ENCODE measurements at regions not wholly inside any gene's neighbourhood (a gene's known extent, or its start where the extent isn't known, plus 50 kb on each side); places are given as distances from the start of the nearest gene placed in this dataset.

GRCh38 chr4:53866055-53866454 is 198.3 kb downstream of the CHIC2 start:
- Histone ChIP-seq H3K9me3 (ENCODE audit: low read length) (no peaks in the 10 kb centered on the region), H3K4me3 (ENCODE audit: low read length) (no peak overlapping the region), H3K4me2 (ENCODE audit: low read length) (no peak overlapping the region), H3K27ac (ENCODE audit: low read length) (no peak overlapping the region), H4K20me1 (ENCODE audit: insufficient read depth) (no peaks in the 10 kb centered on the region), H3K27me3 (ENCODE audit: insufficient read depth, low read depth, low read length) (no peaks in the 10 kb centered on the region), H3K9ac (ENCODE audit: low read length) (no peak overlapping the region), H3K36me3 (ENCODE audit: insufficient read depth, low read length) (no peaks in the 10 kb centered on the region), H3K79me2 (replicated peaks; ENCODE audit: insufficient read depth, low read length) (no peaks in the 10 kb centered on the region), H3F3A (ENCODE audit: insufficient read depth, low read length, poor library complexity, severe bottlenecking) (no peaks in the 10 kb centered on the region), H3K9me2 (ENCODE audit: insufficient read depth, low read length) (no peaks in the 10 kb centered on the region), H2AFZ (ENCODE audit: low read depth, low read length) (no peak overlapping the region)
- TF ChIP-seq POLR2AphosphoS5 (IDR thresholded peaks at IDR 0.05), result no peak
- TF ChIP-seq RAD21 (conservative IDR thresholded peaks at IDR 0.05), result no peak
- no peak for TF ChIP-seq EZH2 (IDR thresholded peaks at IDR 0.05; ENCODE audit: borderline replicate concordance, insufficient read depth, low read length, poor library complexity, severe bottlenecking)
- TF ChIP-seq TAF1 (IDR thresholded peaks at IDR 0.05; ENCODE audit: low read depth), result no peak
- no peak for TF ChIP-seq REST (IDR thresholded peaks at IDR 0.05; ENCODE audit: borderline replicate concordance)
- no peak for TF ChIP-seq CTCF (IDR thresholded peaks at IDR 0.05; ENCODE audit: poor library complexity, severe bottlenecking)
- no peak for TF ChIP-seq EP300 (conservative IDR thresholded peaks at IDR 0.05; ENCODE audit: poor library complexity, severe bottlenecking)
- TF ChIP-seq SMC3 (conservative IDR thresholded peaks at IDR 0.05; ENCODE audit: poor library complexity), result no peak
- no peak for TF ChIP-seq MXI1 (conservative IDR thresholded peaks at IDR 0.05; ENCODE audit: poor library complexity, severe bottlenecking)

GRCh38 chr4:53865054-53865453 is 199.4 kb downstream of the CHIC2 start:
- Histone ChIP-seq H4K20me1 (ENCODE audit: insufficient read depth) (no peaks in the 10 kb centered on the region), H3K27me3 (ENCODE audit: insufficient read depth, low read depth, low read length) (no peaks in the 10 kb centered on the region), H3K27ac (ENCODE audit: low read length) (no peak overlapping the region), H3K9ac (ENCODE audit: low read length) (no peak overlapping the region), H3K4me2 (ENCODE audit: low read length) (no peak overlapping the region), H3K79me2 (replicated peaks; ENCODE audit: insufficient read depth, low read length) (no peaks in the 10 kb centered on the region), H3F3A (ENCODE audit: insufficient read depth, low read length, poor library complexity, severe bottlenecking) (no peaks in the 10 kb centered on the region), H2AFZ (ENCODE audit: low read depth, low read length) (no peak overlapping the region), H3K9me2 (ENCODE audit: insufficient read depth, low read length) (no peaks in the 10 kb centered on the region), H3K4me3 (ENCODE audit: low read length) (no peak overlapping the region), H3K9me3 (ENCODE audit: low read length) (no peaks in the 10 kb centered on the region), H3K36me3 (ENCODE audit: insufficient read depth, low read length) (no peaks in the 10 kb centered on the region)
- TF ChIP-seq EP300 (conservative IDR thresholded peaks at IDR 0.05; ENCODE audit: poor library complexity, severe bottlenecking) (no peak), SMC3 (conservative IDR thresholded peaks at IDR 0.05; ENCODE audit: poor library complexity) (no peak), EZH2 (IDR thresholded peaks at IDR 0.05; ENCODE audit: borderline replicate concordance, insufficient read depth, low read length, poor library complexity, severe bottlenecking) (no peak), POLR2AphosphoS5 (IDR thresholded peaks at IDR 0.05) (no peak), REST (IDR thresholded peaks at IDR 0.05; ENCODE audit: borderline replicate concordance) (no peak), RAD21 (conservative IDR thresholded peaks at IDR 0.05) (no peak), TAF1 (IDR thresholded peaks at IDR 0.05; ENCODE audit: low read depth) (no peak), CTCF (IDR thresholded peaks at IDR 0.05; ENCODE audit: poor library complexity, severe bottlenecking) (no peak)
